Peyer's patch (tissue), 4 donors: ENCODE measurements at regions not wholly inside any gene's neighbourhood (a gene's known extent, or its start where the extent isn't known, plus 50 kb on each side); places are given as distances from the start of the nearest gene placed in this dataset.
"Not testable (repeated sequence)": the region's sequence is repeated elsewhere in the genome, so short reads cannot be mapped to it uniquely, and the experiment has no call there.

Source experiments
- DNase-seq, 3 donors: peaks; one replicate each; pipeline ENCODE4 v3.0.0-alpha.2; 2017 to 2019
- H3K27ac ChIP-seq, 4 donors: fragments of 200-600 bp; sonication (generic); one replicate each; pipeline ENCODE4 v1.5.1; 2016 to 2019
- H3K27me3 ChIP-seq, 2 donors: fragments of 200-600 bp; sonication (generic); one replicate each; pipeline ENCODE4 v1.5.1; 2019
- H3K36me3 ChIP-seq, 3 donors: fragments of 200-600 bp; sonication (generic); one replicate each; pipeline ENCODE4 v1.5.1; 2016 to 2019
- H3K4me1 ChIP-seq, 4 donors: fragments of 200-600 bp; sonication (generic); one replicate each; pipeline ENCODE4 v1.5.1; 2016 to 2019
- H3K4me3 ChIP-seq, 4 donors: fragments of 200-600 bp; sonication (generic); 1 replicate in 3 of 4; 2 replicates in 1 of 4; pipeline ENCODE4 v1.5.1; 2016 to 2019; ENCODE audit warnings: mild to moderate bottlenecking in 1 of 4
- H3K9me3 ChIP-seq, 4 donors: fragments of 200-600 bp; sonication (generic); one replicate each; pipeline ENCODE4 v1.5.1; 2016 to 2019; ENCODE audit warnings: mild to moderate bottlenecking in 1 of 4
- CTCF ChIP-seq, 6 experiments: fragments of 450-650 bp in 4 of 6; fragments of 200-600 bp in 2 of 6; sonication (generic) in 1 of 6; IDR thresholded peaks; one replicate each; pipeline ENCODE4 v1.5.1; 2017 to 2019; ENCODE audit warnings: antibody characterized with exemption in 6 of 6, mild to moderate bottlenecking in 3 of 6, moderate library complexity in 1 of 6
- POLR2A ChIP-seq, 2 donors: fragments of 450-650 bp; IDR thresholded peaks; one replicate each; pipeline ENCODE4 v1.5.1; 2017; ENCODE audit warnings: antibody characterized with exemption in 2 of 2, mild to moderate bottlenecking in 2 of 2, moderate library complexity in 2 of 2

- no peaks in the 10 kb centered on the region for H3K36me3 ChIP-seq
- no peak for DNase-seq
Measured at GRCh38 chr9:30075022-30075421, 2309.4 kb upstream of the ACO1 start.

GRCh38 chr9:30075451-30076199 is 2308.8 kb upstream of the ACO1 start:
- Histone ChIP-seq H3K4me3 (no peak overlapping the region), H3K27ac (no peak overlapping the region), H3K9me3 (no peaks in the 10 kb centered on the region), H3K36me3 (no peaks in the 10 kb centered on the region), H3K4me1 (no peaks in the 10 kb centered on the region), H3K27me3 (no peaks in the 10 kb centered on the region)
- TF ChIP-seq POLR2A (IDR thresholded peaks at IDR 0.05) (no peak), CTCF (IDR thresholded peaks at IDR 0.05) (no peak)
- no peak for DNase-seq

More at GRCh38 chr9:30075022-30075421, 2309.4 kb upstream of the ACO1 start:
- no peaks in the 10 kb centered on the region for H3K27me3 ChIP-seq
- H3K4me3 ChIP-seq: no peak overlapping the region
- H3K27ac ChIP-seq: no peak overlapping the region
- H3K4me1 ChIP-seq: no peaks in the 10 kb centered on the region
- H3K9me3 ChIP-seq: no peaks in the 10 kb centered on the region
- no peak for TF ChIP-seq POLR2A (IDR thresholded peaks at IDR 0.05)

- Histone ChIP-seq H3K36me3 (no peaks in the 10 kb centered on the region), H3K4me3 (no peak overlapping the region), H3K9me3 (no peaks in the 10 kb centered on the region), H3K27me3 (no peaks in the 10 kb centered on the region), H3K4me1 (no peaks in the 10 kb centered on the region), H3K27ac (no peak overlapping the region)
- TF ChIP-seq CTCF (IDR thresholded peaks at IDR 0.05) (no peak), POLR2A (IDR thresholded peaks at IDR 0.05) (no peak)
- no peak for DNase-seq
Measured at GRCh38 chr9:30078195-30078594, 2306.2 kb upstream of the ACO1 start.

- TF ChIP-seq POLR2A (IDR thresholded peaks at IDR 0.05) (no peak), CTCF (IDR thresholded peaks at IDR 0.05) (no peak)
- no peak overlapping the region for H3K4me3 ChIP-seq
- no peaks in the 10 kb centered on the region for H3K36me3 ChIP-seq
- no peaks in the 10 kb centered on the region for H3K27me3 ChIP-seq
- DNase-seq: no peak
- no peaks in the 10 kb centered on the region for H3K4me1 ChIP-seq
- H3K9me3 ChIP-seq: no peaks in the 10 kb centered on the region
- no peak overlapping the region for H3K27ac ChIP-seq
Measured at GRCh38 chr9:30089428-30089827, 2295.0 kb upstream of the ACO1 start.

- H3K9me3 ChIP-seq: no peaks in the 10 kb centered on the region
- no peak for TF ChIP-seq CTCF (IDR thresholded peaks at IDR 0.05)
- no peak for TF ChIP-seq POLR2A (IDR thresholded peaks at IDR 0.05)
- no peak overlapping the region for H3K4me3 ChIP-seq
- H3K27me3 ChIP-seq: no peaks in the 10 kb centered on the region
- no peak for DNase-seq
- no peaks in the 10 kb centered on the region for H3K4me1 ChIP-seq
- H3K27ac ChIP-seq: no peak overlapping the region
- H3K36me3 ChIP-seq: no peaks in the 10 kb centered on the region
Measured at GRCh38 chr9:30103647-30104394, 2280.6 kb upstream of the ACO1 start.

GRCh38 chr9:30107134-30107533 is 2277.3 kb upstream of the ACO1 start:
- not testable (repeated sequence) for H3K4me1 ChIP-seq, H3K36me3 ChIP-seq, H3K27ac ChIP-seq, H3K4me3 ChIP-seq, H3K27me3 ChIP-seq, H3K9me3 ChIP-seq, DNase-seq
